8988T (cell line): ENCODE measurements at regions not wholly inside any gene's neighbourhood (a gene's known extent, or its start where the extent isn't known, plus 50 kb on each side); places are given as distances from the start of the nearest gene placed in this dataset.

Source experiments
- DNase-seq: peaks from one replicate; pipeline ENCODE4 v3.0.0; 2011

GRCh38 chr1:56304975-56305374 is 274.4 kb downstream of the PLPP3 start:
- DNase-seq, result no peak

- DNase-seq, result no peak
These were observed 275.6 kb downstream of the PLPP3 start for GRCh38 chr1:56303805-56304204.

GRCh38 chr1:56302878-56303277 is 276.5 kb downstream of the PLPP3 start:
- no peak for DNase-seq

- DNase-seq, result no peak
These were observed 277.6 kb downstream of the PLPP3 start for GRCh38 chr1:56301791-56302190.

GRCh38 chr1:56300836-56301235 is 278.5 kb downstream of the PLPP3 start:
- no peak for DNase-seq

- no peak for DNase-seq
These were observed 280.5 kb downstream of the PLPP3 start for GRCh38 chr1:56298866-56299265.

- DNase-seq, result no peak
These were observed 281.5 kb downstream of the PLPP3 start for GRCh38 chr1:56297904-56298303.

- DNase-seq, result no peak
These were observed 282.2 kb downstream of the PLPP3 start for GRCh38 chr1:56297208-56297607.

GRCh38 chr1:56295949-56296929 is 283.1 kb downstream of the PLPP3 start:
- DNase-seq, result no peak

GRCh38 chr1:56291374-56291919 is 287.9 kb downstream of the PLPP3 start:
- no peak for DNase-seq

- DNase-seq, result no peak
These were observed 290.1 kb downstream of the PLPP3 start for GRCh38 chr1:56289260-56289659.

- DNase-seq, result no peak
These were observed 291.6 kb downstream of the PLPP3 start for GRCh38 chr1:56287721-56288120.

- DNase-seq, result no peak
These were observed 292.4 kb downstream of the PLPP3 start for GRCh38 chr1:56286956-56287355.

- no peak for DNase-seq
These were observed 292.9 kb downstream of the PLPP3 start for GRCh38 chr1:56286506-56286905.

- no peak for DNase-seq
These were observed 293.6 kb downstream of the PLPP3 start for GRCh38 chr1:56285554-56286402.

- no peak for DNase-seq
These were observed 294.4 kb downstream of the PLPP3 start for GRCh38 chr1:56284928-56285327.

GRCh38 chr1:56278061-56278460 is 301.3 kb downstream of the PLPP3 start:
- DNase-seq, result no peak

GRCh38 chr1:56268519-56269140 is 310.7 kb downstream of the PLPP3 start:
- no peak for DNase-seq

- DNase-seq, result no peak
These were observed 311.8 kb downstream of the PLPP3 start for GRCh38 chr1:56267611-56268010.

GRCh38 chr1:56266359-56266758 is 313.0 kb downstream of the PLPP3 start:
- no peak for DNase-seq

GRCh38 chr1:56265216-56265615 is 314.1 kb downstream of the PLPP3 start:
- no peak for DNase-seq

- no peak for DNase-seq
These were observed 315.5 kb downstream of the PLPP3 start for GRCh38 chr1:56263908-56264307.

- DNase-seq, result no peak
These were observed 321.0 kb downstream of the PLPP3 start for GRCh38 chr1:56258371-56258770.
